ENCODE measurements at regions not wholly inside any gene's neighbourhood (a gene's known extent, or its start where the extent isn't known, plus 50 kb on each side); places are given as distances from the start of the nearest gene placed in this dataset.

- no peak overlapping the region for H3K18ac ChIP-seq (ENCODE audit: low read length)
- no peaks in the 10 kb centered on the region for H3K79me2 ChIP-seq (ENCODE audit: control insufficient read depth, insufficient read depth, low read length, poor library complexity)
- H2BK120ac ChIP-seq (ENCODE audit: insufficient read depth, low read length, poor library complexity) = no peak overlapping the region
- H3K9me3 ChIP-seq (ENCODE audit: insufficient read depth, low read depth, low read length) = no peaks in the 10 kb centered on the region
- WGBS (ENCODE audit: extremely low coverage, insufficient coverage, insufficient read length) = no CpG with 5 or more reads among the region's 1 CpG
- no peak overlapping the region for H2BK5ac ChIP-seq (ENCODE audit: low read depth, low read length, poor library complexity)
- no peak overlapping the region for H3K4me2 ChIP-seq (ENCODE audit: low read length)
- H3K4me1 ChIP-seq (ENCODE audit: control insufficient read depth in 1 of 2, insufficient read depth in 2 of 2, low read length in 2 of 2) = no peaks in the 10 kb centered on the region
- H3K9ac ChIP-seq (ENCODE audit: low read length) = no peak overlapping the region
- no peak overlapping the region for H2AFZ ChIP-seq (ENCODE audit: insufficient read depth, low read length, poor library complexity)
- no peak overlapping the region for H3K14ac ChIP-seq (ENCODE audit: low read length)
- no peak overlapping the region for H3K4me3 ChIP-seq (ENCODE audit: low read depth, low read length)
- no peaks in the 10 kb centered on the region for H3K79me1 ChIP-seq (ENCODE audit: low read length)
- no peak for DNase-seq
- H2AK5ac ChIP-seq (ENCODE audit: low read length) = no peak overlapping the region
- no peaks in the 10 kb centered on the region for H3K27me3 ChIP-seq (ENCODE audit: insufficient read depth, low read length)
- no peak overlapping the region for H3K27ac ChIP-seq (ENCODE audit: low read depth, low read length)
- no peaks in the 10 kb centered on the region for H3K36me3 ChIP-seq (ENCODE audit: control insufficient read depth in 1 of 2, insufficient read depth in 2 of 2, low read length in 2 of 2)
- no peak overlapping the region for H4K8ac ChIP-seq (ENCODE audit: low read depth, low read length)
- H4K12ac ChIP-seq (ENCODE audit: low read depth, low read length) = no peak overlapping the region
- no peak overlapping the region for H3K23ac ChIP-seq (ENCODE audit: low read length)
- H3K4ac ChIP-seq (ENCODE audit: low read depth, low read length) = no peak overlapping the region
- no peak overlapping the region for H2BK12ac ChIP-seq (ENCODE audit: low read length)
- no peak overlapping the region for H4K91ac ChIP-seq (ENCODE audit: low read depth, low read length)
Observed at GRCh38 chr5:92390657-92391056, 1007.5 kb upstream of the ARRDC3 start.

GRCh38 chr5:92380069-92380770, 997.1 kb upstream of the ARRDC3 start:
- Histone ChIP-seq H3K4ac (ENCODE audit: low read depth, low read length) (no peak overlapping the region), H4K8ac (ENCODE audit: low read depth, low read length) (no peak overlapping the region), H4K91ac (ENCODE audit: low read depth, low read length) (no peak overlapping the region), H3K27me3 (ENCODE audit: insufficient read depth, low read length) (no peaks in the 10 kb centered on the region), H3K79me1 (ENCODE audit: low read length) (no peaks in the 10 kb centered on the region), H3K23ac (ENCODE audit: low read length) (no peak overlapping the region), H4K12ac (ENCODE audit: low read depth, low read length) (no peak overlapping the region), H3K14ac (ENCODE audit: low read length) (no peak overlapping the region), H3K27ac (ENCODE audit: low read depth, low read length) (no peak overlapping the region), H2BK120ac (ENCODE audit: insufficient read depth, low read length, poor library complexity) (no peak overlapping the region), H3K36me3 (ENCODE audit: control insufficient read depth in 1 of 2, insufficient read depth in 2 of 2, low read length in 2 of 2) (no peaks in the 10 kb centered on the region), H2AK5ac (ENCODE audit: low read length) (no peak overlapping the region), H3K9ac (ENCODE audit: low read length) (no peak overlapping the region), H2BK5ac (ENCODE audit: low read depth, low read length, poor library complexity) (no peak overlapping the region), H2BK12ac (ENCODE audit: low read length) (no peak overlapping the region), H3K9me3 (ENCODE audit: insufficient read depth, low read depth, low read length) (no peaks in the 10 kb centered on the region), H3K4me3 (ENCODE audit: low read depth, low read length) (no peak overlapping the region), H3K4me1 (ENCODE audit: control insufficient read depth in 1 of 2, insufficient read depth in 2 of 2, low read length in 2 of 2) (no peaks in the 10 kb centered on the region), H3K79me2 (ENCODE audit: control insufficient read depth, insufficient read depth, low read length, poor library complexity) (no peaks in the 10 kb centered on the region), H3K4me2 (ENCODE audit: low read length) (no peak overlapping the region), H2AFZ (ENCODE audit: insufficient read depth, low read length, poor library complexity) (no peak overlapping the region), H3K18ac (ENCODE audit: low read length) (no peak overlapping the region)
- DNase-seq = no peak
- WGBS (ENCODE audit: extremely low coverage, insufficient coverage, insufficient read length) = no CpG with 5 or more reads among the region's 1 CpG

GRCh38 chr5:92378966-92379611, 996.0 kb upstream of the ARRDC3 start:
- Histone ChIP-seq H3K9me3 (ENCODE audit: insufficient read depth, low read depth, low read length) (no peaks in the 10 kb centered on the region), H2AFZ (ENCODE audit: insufficient read depth, low read length, poor library complexity) (no peak overlapping the region), H3K79me1 (ENCODE audit: low read length) (no peaks in the 10 kb centered on the region), H2AK5ac (ENCODE audit: low read length) (no peak overlapping the region), H4K8ac (ENCODE audit: low read depth, low read length) (no peak overlapping the region), H3K27ac (ENCODE audit: low read depth, low read length) (no peak overlapping the region), H3K23ac (ENCODE audit: low read length) (no peak overlapping the region), H3K79me2 (ENCODE audit: control insufficient read depth, insufficient read depth, low read length, poor library complexity) (no peaks in the 10 kb centered on the region), H3K9ac (ENCODE audit: low read length) (no peak overlapping the region), H3K4me1 (ENCODE audit: control insufficient read depth in 1 of 2, insufficient read depth in 2 of 2, low read length in 2 of 2) (no peaks in the 10 kb centered on the region), H3K4ac (ENCODE audit: low read depth, low read length) (no peak overlapping the region), H4K12ac (ENCODE audit: low read depth, low read length) (no peak overlapping the region), H2BK120ac (ENCODE audit: insufficient read depth, low read length, poor library complexity) (no peak overlapping the region), H2BK12ac (ENCODE audit: low read length) (no peak overlapping the region), H3K27me3 (ENCODE audit: insufficient read depth, low read length) (no peaks in the 10 kb centered on the region), H3K4me2 (ENCODE audit: low read length) (no peak overlapping the region), H3K14ac (ENCODE audit: low read length) (no peak overlapping the region), H4K91ac (ENCODE audit: low read depth, low read length) (no peak overlapping the region), H2BK5ac (ENCODE audit: low read depth, low read length, poor library complexity) (no peak overlapping the region), H3K4me3 (ENCODE audit: low read depth, low read length) (no peak overlapping the region), H3K36me3 (ENCODE audit: control insufficient read depth in 1 of 2, insufficient read depth in 2 of 2, low read length in 2 of 2) (no peaks in the 10 kb centered on the region), H3K18ac (ENCODE audit: low read length) (no peak overlapping the region)
- WGBS (ENCODE audit: extremely low coverage, insufficient coverage, insufficient read length) = no CpG with 5 or more reads among the region's 9 CpGs
- DNase-seq = no peak

- Histone ChIP-seq H4K12ac (ENCODE audit: low read depth, low read length) (no peak overlapping the region), H3K9ac (ENCODE audit: low read length) (no peak overlapping the region), H4K8ac (ENCODE audit: low read depth, low read length) (no peak overlapping the region), H2BK12ac (ENCODE audit: low read length) (no peak overlapping the region), H3K27ac (ENCODE audit: low read depth, low read length) (no peak overlapping the region), H3K23ac (ENCODE audit: low read length) (no peak overlapping the region), H3K9me3 (ENCODE audit: insufficient read depth, low read depth, low read length) (no peaks in the 10 kb centered on the region), H3K4me1 (ENCODE audit: control insufficient read depth in 1 of 2, insufficient read depth in 2 of 2, low read length in 2 of 2) (no peaks in the 10 kb centered on the region), H3K4me3 (ENCODE audit: low read depth, low read length) (no peak overlapping the region), H2BK5ac (ENCODE audit: low read depth, low read length, poor library complexity) (no peak overlapping the region), H3K27me3 (ENCODE audit: insufficient read depth, low read length) (no peaks in the 10 kb centered on the region), H3K79me1 (ENCODE audit: low read length) (no peaks in the 10 kb centered on the region), H3K36me3 (ENCODE audit: control insufficient read depth in 1 of 2, insufficient read depth in 2 of 2, low read length in 2 of 2) (no peaks in the 10 kb centered on the region), H4K91ac (ENCODE audit: low read depth, low read length) (no peak overlapping the region), H3K18ac (ENCODE audit: low read length) (no peak overlapping the region), H3K79me2 (ENCODE audit: control insufficient read depth, insufficient read depth, low read length, poor library complexity) (no peaks in the 10 kb centered on the region), H3K14ac (ENCODE audit: low read length) (no peak overlapping the region), H2BK120ac (ENCODE audit: insufficient read depth, low read length, poor library complexity) (no peak overlapping the region), H3K4me2 (ENCODE audit: low read length) (no peak overlapping the region), H2AK5ac (ENCODE audit: low read length) (no peak overlapping the region), H3K4ac (ENCODE audit: low read depth, low read length) (no peak overlapping the region), H2AFZ (ENCODE audit: insufficient read depth, low read length, poor library complexity) (no peak overlapping the region)
- WGBS (ENCODE audit: extremely low coverage, insufficient coverage, insufficient read length) = no CpG with 5 or more reads among the region's 20 CpGs
- DNase-seq = no peak
Observed at GRCh38 chr5:92374859-92375258, 991.7 kb upstream of the ARRDC3 start.
